ENCODE measurements at regions not wholly inside any gene's neighbourhood (a gene's known extent, or its start where the extent isn't known, plus 50 kb on each side); places are given as distances from the start of the nearest gene placed in this dataset.

- TF ChIP-seq CTCF (IDR thresholded peaks at IDR 0.05) (no peak), EP300 (IDR thresholded peaks at IDR 0.05) (no peak)
These were observed 490.7 kb upstream of the KCND2 start for GRCh38 chr7:119782286-119782685.

Data from tibial nerve (tissue), 4 donors.